HG02885 (cell line): ENCODE measurements at regions not wholly inside any gene's neighbourhood (a gene's known extent, or its start where the extent isn't known, plus 50 kb on each side); places are given as distances from the start of the nearest gene placed in this dataset.

ENCODE experiments used
- ATAC-seq: cut with Tn5 transposase; IDR thresholded peaks from one replicate; pipeline ENCODE4 v1.9.1; 2021; ENCODE audit warnings: mild to moderate bottlenecking; ENCODE audit not compliant: unreplicated experiment, poor library complexity

DNA sequence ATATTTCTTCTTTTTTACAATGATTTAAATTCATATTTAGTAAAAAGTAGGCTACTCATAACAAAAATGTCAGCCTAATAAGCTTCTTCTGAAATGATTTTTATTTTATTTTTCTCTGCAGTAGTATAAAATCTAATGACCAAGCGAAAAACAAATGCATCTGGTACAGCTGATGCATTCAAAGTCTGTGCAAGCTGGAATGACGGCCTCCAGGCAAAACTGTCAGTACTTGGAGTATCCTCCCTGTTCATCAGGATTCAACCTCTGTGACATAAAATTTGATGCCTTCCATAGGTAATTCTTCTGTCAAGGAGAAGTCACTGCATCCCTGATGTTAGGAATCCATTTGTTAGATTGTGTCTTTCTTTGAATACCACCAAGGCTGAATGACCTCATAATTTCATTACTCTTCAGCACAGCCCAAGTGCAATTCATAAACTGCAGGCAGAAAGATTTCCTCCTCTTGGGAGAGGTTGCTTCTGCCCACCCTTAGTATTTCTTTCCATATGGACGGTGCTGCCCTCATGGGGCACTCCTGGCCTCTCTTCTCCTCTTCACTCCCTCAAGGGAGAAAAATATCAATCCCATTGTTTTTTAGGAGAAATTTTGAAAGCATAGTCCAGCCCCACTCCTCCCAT lies 146.4 kb upstream of the STXBP5 start:
- no peak for ATAC-seq

DNA sequence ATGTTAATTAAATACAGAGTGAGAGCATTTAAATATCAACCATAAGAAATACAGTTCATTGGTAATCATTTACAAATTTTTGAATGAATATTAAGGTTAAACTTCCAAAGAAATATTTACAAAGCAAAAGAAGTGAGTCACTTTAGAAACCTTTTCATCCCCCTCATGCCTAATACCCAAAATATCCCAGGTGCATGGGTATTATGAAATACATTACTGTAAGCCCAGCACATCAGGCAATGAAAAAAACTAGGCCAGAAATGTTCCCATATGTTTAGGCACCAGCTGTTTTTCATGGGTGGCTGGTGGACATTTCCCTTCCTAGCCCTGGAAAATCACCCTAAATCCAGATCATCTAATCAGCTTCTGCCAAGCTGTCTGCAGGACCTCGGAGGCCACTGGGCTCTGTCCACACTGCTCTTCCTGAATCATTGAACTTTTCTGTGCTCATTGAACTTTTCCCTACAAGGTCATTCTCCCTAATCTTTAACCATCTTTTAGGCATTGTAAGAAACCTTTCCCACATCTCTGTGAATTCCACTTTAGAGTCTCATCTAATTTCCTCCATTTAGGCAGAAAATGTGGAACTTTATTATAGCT lies 145.3 kb upstream of the STXBP5 start:
- ATAC-seq: no peak

DNA sequence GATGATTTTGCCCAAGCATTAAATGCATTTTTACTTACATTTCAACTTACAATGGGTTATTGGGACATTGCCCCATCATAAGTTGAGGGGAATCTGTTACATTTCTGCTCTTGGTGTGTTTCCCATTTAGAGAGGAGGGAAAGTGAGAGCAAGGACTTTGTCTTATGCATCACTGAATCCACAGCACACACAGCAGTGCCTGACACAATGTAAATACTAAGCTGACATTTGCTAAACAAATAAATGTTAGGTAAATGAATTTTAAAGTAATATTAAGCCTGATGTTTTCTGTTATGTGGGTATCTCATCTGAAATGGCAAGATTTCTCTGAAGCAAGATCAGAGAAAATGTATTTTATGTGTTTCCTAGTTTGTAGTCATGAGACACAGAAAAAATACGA lies 143.6 kb upstream of the STXBP5 start:
- ATAC-seq: no peak

DNA sequence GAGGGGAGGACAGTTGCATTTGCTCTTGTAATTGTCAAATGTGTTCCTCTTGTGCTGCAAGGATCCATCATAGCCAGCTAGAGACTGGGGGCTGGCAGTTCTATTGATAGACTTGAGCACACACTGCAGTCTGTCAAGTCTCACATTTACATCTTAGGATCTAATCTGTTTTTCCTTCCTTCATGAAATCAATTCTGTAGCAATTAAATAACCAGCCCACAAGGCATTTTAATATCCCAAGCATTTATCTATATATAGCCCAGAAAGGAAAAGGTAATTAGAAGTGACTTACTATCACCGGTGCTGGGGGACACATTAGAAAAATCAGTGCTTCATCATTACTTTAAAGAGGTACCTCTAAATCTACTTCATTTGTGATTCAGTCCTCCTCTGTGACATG lies 143.0 kb upstream of the STXBP5 start:
- ATAC-seq: no peak

DNA sequence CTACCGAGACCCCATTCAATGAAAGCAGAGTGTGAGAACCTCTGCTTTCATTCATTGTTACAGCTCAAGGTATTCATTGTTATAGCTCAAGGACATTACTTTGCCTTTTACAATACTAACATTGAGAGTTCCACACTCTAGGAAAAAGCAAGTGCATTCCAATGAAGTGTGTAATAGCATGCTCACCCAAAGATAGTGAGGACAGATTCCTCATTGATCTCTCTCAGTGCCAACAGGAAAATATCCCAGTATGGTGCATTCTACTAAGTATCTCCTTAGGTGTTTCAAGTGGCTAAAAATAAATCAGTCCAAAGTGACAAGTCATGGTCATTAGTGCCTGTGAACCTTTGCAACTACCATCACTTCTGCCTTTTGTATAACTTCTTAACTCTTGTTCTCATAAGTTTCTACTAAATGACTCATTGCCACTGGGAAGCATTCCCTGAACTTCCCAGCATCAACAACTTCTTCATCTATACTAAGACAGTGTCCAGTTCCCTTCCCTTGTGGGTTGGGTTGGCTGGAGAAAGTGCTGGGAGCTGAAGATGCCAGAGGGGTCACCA lies 140.7 kb upstream of the STXBP5 start:
- ATAC-seq: no peak

DNA sequence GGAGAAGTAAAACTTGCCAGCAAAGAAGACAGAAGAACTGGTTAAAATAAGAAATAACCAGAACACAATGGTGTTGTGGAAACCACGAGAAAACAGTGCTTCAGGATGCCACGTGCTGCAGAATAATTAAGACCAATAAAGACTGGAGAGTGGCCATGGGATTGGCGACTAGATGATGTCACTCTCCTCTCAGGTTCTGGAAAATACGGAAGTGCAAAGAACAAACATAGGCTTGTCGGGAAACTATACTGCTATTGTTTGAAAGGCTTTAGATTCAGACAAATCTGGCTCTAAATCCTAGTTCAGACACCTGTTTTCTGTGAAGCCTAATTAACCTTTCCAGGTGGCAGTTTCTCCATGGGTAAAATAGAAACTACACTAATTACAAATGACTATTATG lies 138.4 kb upstream of the STXBP5 start:
- ATAC-seq: no peak

DNA sequence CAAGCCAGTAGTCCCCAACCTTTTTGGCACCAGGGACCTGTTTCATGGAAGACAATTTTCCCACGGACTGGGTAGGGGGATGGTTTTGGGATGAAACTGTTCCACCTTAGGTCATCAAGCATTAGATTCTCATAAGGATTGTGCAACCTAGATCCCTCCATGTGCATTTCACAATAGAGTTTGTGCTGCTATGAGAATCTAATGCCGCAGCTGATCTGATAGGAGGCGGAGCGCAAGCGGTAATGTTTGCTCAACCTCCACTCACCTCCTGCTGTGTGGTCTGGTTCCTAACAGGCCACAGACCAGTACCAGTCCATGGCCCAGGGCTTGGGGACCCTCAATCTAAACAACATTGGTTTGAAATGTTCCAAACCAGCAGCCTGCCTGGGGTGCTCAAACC lies 137.0 kb upstream of the STXBP5 start:
- no peak for ATAC-seq

DNA sequence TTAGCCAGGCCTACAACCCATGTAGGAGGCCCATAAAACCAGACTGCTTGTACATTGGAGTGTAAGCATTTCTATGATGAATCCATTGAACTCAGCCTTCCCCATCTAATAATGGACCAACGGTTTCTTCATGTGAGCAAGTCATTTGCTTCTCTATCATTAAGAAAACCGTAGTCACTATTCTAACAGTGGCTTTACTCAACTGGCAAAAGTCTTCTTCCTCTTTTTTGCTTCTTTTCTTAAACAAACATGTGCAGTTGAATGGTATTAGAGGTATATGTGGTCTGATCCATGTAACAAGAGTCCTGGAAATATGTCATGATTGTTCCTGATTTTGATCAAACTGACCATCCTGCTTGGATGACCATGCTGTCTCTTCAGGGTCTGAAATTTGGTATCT lies 132.4 kb upstream of the STXBP5 start:
- no peak for ATAC-seq

DNA sequence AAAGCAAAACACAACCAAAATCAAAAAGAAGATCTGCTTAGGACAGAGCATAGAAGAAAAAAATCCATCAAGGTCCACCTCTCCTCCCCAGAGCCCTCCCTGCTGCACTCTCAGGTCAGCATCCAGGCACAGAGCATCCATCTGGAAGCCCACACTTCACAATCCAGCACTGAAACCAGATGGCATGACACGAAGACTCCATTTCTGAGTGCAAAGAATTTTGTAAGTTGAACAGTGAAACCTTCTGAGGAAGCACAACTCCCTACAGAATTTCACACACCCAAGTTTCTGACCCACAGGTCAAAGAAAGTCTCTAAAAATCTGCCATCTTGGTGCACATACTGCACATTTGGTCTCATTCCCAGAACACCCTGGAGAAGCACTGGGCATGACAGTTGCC lies 128.8 kb upstream of the STXBP5 start:
- no peak for ATAC-seq

DNA sequence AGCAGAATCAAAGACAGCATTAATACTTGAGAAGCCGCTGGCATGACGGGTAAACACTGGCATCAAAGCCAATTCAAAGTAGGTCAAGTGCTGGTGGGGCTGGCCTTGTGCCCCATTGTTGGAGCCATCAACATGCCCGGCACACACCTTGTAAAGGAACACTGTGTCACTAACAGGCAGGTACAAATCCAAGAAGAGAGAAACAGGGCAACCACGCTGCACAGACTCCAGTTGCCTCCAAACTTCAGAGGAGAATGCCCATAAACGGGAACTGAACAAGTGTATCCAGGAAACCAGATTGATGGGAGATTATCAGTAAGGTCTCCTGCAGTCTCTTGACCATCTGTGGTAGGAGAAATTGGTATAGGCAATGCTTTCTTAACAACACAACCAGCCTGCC lies 127.0 kb upstream of the STXBP5 start:
- no peak for ATAC-seq

DNA sequence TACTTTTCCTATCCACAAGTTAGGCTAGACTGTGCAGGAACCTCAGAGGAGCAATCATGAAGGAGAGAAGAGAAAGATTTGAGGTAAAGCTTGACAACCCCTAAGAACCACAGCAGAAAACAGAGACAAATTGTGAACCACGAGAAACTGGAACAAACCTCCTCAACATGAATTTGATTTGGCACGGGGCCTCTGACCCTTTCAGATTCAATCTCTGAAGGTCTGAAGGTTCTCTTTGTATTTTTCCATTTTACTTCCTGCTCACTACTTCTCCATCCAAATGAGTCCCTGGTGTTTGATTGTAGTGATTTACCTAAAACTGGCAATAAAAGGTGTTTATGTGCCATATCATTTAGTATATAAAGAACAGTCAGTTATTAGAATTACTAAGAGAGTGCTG lies 126.1 kb upstream of the STXBP5 start:
- ATAC-seq: no peak

DNA sequence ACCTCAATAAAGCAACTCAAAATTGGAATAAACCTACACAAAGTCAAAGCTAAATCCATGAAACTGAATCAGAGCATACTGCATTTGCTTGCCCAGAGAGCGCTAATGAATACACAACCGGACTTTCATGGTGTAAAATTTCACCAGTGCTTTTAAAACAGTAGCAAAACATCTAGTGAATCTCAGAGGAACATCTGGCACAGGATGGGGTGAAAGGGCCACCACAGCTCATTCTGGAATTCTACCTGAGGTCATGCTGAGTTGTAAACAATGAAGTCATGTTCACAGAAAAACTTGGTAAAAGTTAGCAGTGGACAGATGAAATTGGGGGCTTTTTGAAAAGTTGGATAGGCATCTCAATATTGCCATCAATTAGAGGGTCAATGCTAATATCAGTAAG lies 125.6 kb upstream of the STXBP5 start:
- ATAC-seq: no peak

DNA sequence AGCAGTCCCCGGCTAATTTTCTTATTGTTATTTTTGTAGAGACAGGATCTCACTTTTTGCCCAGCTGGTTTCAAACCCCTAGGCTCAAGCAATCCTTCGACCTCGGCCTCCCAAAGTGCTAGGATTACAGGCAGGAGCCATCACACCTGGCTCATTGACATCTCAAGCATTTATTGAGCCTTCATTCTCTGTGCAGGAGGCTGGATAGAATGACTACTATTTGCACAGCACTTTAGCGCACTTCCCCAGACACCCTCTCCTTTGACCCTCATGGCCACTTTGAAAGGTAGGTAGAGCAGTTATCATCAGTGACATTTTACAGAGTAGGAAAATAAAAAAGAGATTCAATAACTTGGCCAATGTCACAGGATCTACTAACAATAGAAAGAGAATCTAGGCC lies 124.0 kb upstream of the STXBP5 start:
- ATAC-seq: no peak

DNA sequence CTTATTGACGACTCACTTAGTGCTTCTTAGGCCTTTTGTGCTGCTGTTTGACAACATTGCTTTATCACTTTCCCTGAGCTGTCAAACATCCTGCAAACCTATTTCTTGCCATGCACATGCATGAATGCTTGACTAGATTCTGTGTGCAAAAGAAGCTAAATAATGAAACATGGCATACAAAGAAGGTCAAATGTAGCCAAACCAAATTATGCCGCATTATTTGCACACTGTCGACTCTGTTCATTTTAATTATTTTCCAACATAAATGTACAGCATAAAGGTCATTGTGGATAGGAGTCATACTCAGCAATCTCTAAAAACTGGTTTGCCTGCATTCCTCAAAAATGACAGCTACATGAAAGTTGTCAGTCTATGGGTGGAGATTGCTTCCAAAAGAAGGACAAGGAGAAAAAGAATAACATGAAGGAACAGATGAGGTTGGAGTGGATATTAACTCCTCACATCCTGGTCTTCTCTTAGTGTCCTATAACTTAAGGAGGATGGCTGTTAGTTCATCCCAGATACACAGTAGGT lies 123.1 kb upstream of the STXBP5 start:
- no peak for ATAC-seq

DNA sequence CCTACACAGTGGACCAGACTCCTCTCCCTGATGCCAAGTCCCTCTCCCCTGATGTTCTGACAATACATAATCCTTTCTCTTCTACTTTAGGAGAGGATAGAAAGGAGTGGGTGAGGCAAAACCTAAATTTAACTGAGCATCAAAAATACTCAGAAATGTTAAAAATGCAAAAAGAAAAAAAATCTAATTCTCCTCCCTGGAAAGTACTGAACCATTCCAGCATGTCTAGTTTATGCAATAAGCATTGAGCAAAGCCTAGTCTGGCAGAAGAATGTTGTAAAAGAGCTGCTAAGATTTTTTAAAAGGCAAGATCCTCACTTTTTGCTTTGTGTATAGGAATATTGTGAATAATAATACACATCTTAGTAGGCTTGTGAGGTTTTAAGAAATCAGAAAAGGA lies 116.6 kb upstream of the STXBP5 start:
- no peak for ATAC-seq

DNA sequence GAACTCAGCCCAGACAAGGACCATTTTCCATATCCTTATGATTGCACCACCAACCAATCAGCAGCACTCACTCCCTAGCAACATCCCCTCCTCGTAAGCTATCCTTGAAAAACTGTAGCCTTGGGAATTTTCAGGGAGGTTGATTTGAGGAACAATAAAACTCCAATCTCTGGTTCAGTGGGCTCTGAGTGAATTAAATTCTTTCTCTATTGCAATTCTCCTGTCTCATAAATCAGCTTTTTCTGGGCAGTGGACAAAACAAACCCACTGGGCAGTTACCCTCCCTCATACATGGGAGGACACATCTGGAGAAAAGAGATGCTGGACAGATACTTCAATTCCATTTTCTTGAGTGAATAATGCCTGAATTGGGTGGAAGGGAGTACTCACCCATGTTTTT lies 115.4 kb upstream of the STXBP5 start:
- ATAC-seq: no peak

DNA sequence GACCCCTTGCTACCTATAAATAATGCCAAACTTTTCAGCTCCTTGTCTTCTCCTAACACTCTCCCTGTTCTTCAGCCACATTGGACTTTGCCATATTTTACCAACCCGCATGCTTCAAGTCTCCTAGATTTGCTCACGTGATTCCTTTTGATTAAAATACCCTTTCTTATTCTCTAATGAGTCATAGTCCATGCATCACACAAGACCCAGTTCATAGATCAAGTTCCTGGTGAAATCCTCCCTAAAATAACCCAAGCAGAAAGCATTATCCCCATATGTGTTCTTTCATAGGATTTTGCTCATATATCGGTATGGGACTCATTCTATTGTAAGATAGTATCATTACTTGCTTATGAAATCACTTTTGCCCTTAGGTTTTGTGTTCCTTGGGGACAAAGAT lies 108.9 kb upstream of the STXBP5 start:
- ATAC-seq: no peak

DNA sequence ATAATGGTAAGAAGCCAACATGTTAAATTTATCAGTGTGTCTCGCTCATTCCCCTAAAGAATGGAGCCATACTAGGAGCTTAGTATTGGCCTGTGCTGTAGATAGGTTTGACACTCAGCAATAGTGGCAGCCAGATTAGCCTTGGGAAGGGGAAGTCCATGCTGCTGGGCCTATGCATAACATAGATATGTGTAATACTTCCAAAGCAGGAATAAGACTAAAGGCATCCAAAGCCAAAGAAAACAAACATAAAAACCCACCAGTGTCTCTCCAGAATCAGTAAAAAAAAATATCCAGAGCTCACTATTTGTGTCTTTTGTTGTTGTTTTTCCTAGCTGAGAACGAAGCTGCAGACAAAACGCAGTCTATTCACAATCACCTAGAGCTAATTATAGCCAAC lies 104.2 kb upstream of the STXBP5 start:
- no peak for ATAC-seq

DNA sequence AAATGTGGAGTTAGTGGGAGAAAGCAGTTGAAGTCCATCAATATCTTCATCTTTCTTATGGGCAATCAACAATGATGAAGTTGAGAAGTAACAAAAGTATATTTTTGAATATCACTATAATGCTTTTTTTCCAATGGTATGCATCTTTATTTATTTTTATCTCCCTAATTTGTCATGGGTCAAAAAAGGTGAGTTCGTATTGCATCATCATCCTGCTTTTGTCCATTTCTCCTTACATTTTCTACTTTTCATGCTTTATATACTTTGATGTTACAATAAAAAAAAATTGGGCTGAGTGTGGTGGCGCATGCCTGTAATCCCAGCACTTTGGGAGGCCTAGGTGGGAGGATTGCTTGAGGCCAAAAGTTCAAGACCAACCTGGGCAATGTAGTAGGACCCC lies 101.2 kb upstream of the STXBP5 start:
- ATAC-seq: no peak

DNA sequence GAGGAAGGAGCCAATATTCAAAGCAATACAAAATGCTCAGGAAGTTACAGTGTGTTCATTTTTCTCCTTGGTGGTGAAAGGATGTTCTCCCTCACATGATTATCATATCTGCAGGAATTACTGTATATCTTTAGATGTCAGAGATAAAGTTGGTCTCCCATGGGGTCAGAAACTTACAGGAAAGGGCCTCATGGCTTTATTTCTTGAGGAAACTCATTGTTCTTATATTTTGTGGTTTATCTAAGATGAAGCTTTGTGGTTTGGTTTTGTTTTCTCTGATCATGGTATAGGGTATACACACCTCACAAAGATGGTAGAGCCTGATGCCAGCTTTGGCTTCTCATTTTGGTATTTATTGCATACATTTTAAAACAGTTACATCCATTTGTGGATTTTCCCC lies 100.5 kb upstream of the STXBP5 start:
- no peak for ATAC-seq

DNA sequence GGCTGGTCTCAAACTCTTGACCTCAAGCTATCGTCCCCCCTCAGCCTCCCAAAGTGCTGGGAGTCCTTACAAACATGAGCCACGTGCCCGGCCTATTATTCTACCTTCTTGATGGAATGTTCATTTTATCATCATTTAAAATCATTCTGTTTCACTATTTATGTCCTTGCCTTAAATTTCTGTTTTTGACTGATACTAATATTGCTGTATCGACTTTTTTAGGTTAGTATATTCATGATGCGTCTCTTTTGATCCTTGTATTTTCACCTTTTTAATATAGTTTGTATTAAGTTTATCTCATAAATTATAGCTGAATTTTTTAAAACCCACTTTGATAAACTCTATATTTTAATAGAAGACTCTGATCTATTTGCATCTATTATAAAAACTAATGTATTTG lies 98.4 kb upstream of the STXBP5 start:
- no peak for ATAC-seq

DNA sequence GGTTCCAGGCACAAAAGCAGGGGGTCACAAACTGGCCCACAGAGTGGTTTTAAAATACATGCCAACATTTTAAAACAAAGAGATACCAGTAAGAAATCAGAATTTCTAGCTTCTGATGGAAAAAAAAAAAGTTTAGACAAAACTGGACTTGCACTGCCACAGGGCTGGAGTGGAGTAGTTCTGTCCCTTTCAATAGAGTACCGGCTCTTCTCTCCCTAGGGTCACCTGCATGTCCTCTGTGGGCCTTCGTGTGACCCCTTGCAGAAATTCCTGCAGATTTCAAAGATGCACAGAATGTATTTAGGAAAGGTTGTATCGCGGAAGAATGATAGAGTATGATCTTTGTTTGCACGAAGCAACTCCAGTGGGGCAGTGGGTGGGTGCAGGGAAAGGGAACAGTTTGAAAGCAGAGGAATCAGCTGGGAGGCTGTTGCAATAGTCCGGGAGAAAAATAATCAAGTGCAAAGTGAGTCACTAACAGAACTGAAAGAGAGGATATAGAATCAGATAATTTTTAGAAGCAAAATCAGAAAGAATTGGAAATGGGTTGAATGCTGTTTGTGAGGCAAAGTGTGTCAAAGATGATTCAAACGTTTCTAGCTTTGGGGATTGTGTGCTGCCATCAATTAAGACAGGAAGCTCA lies 97.3 kb upstream of the STXBP5 start:
- no peak for ATAC-seq
